Hepatocyte (in vitro differentiated cells): ENCODE measurements at regions not wholly inside any gene's neighbourhood (a gene's known extent, or its start where the extent isn't known, plus 50 kb on each side); places are given as distances from the start of the nearest gene placed in this dataset.

Experiments
- CTCF ChIP-seq: fragments of 200-600 bp; sonication (generic); IDR thresholded peaks from 2 replicates; pipeline ENCODE4 v1.5.1; 2016; ENCODE audit warnings: antibody characterized with exemption, mild to moderate bottlenecking; ENCODE audit not compliant: poor library complexity
- EZH2 ChIP-seq: fragments of 200-600 bp; sonication (generic); IDR thresholded peaks from 2 replicates; pipeline ENCODE4 v1.6.1; 2016; ENCODE audit warnings: antibody characterized with exemption, mild to moderate bottlenecking, borderline replicate concordance
- EZH2phosphoT487 ChIP-seq: fragments of 200-600 bp; sonication (generic); IDR thresholded peaks from one replicate; pipeline ENCODE4 v1.6.1; 2018; ENCODE audit warnings: antibody characterized with exemption, mild to moderate bottlenecking, low read depth, moderate library complexity; ENCODE audit not compliant: unreplicated experiment, severe bottlenecking

DNA sequence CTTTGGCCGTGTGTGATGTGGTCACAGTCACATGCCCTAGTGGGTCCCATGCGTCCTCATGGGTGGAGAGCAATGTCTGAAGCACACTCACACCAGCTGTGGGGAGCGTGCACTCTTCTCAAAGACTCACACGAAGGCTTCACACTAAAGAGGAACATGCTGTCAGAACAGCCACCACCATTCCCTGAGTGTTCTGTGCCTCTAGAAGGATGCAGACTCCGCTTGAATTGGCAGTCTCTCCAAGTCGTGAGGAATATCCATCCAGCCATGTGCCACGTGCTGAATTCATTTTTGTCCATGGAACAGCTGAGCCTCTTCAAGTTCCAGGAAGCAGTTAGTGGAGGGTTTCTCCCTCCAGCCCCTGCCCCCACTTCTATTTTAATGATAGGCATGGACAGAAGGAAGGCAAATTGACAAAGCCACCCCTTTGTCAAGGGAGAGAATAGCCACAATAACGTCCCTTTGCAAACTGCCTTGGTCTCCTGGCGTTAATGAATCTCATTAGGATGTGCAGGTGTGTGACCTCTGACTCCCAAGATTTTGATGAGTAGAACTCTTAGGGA is 464.3 kb upstream of the ID2 start:
- TF ChIP-seq CTCF (no peak), EZH2 (no peak), EZH2phosphoT487 (no peak)
